ENCODE measurements at regions not wholly inside any gene's neighbourhood (a gene's known extent, or its start where the extent isn't known, plus 50 kb on each side); places are given as distances from the start of the nearest gene placed in this dataset.
"Not testable (repeated sequence)": the region's sequence is repeated elsewhere in the genome, so short reads cannot be mapped to it uniquely, and the experiment has no call there.

GRCh38 chr21:9772348-9772672, 749.1 kb upstream of the TPTE start:
- Histone ChIP-seq H3K23ac (ENCODE audit: low read length) (no peak overlapping the region), H3K4ac (ENCODE audit: low read depth, low read length) (no peak overlapping the region), H3K9ac (ENCODE audit: low read length) (no peak overlapping the region), H4K8ac (ENCODE audit: low read depth, low read length) (no peak overlapping the region), H3K36me3 (ENCODE audit: control insufficient read depth, insufficient read depth, low read length) (no peaks in the 10 kb centered on the region), H3K27ac (ENCODE audit: low read depth, low read length) (no peak overlapping the region), H3K4me1 (ENCODE audit: control insufficient read depth, low read depth, low read length) (no peaks in the 10 kb centered on the region), H2BK5ac (ENCODE audit: low read length) (no peak overlapping the region), H2BK15ac (replicated peaks; ENCODE audit: low read depth) (no peak overlapping the region), H3K4me3 (ENCODE audit: low read length) (no peak overlapping the region), H3K4me2 (ENCODE audit: low read length) (no peak overlapping the region), H4K5ac (ENCODE audit: low read length) (no peak overlapping the region), H2BK120ac (ENCODE audit: low read depth, low read length) (no peak overlapping the region), H3K79me2 (ENCODE audit: control insufficient read depth, insufficient read depth, low read length) (no peaks in the 10 kb centered on the region), H3K18ac (ENCODE audit: low read length) (no peak overlapping the region), H3K79me1 (ENCODE audit: low read length) (no peaks in the 10 kb centered on the region), H2AK5ac (ENCODE audit: low read length) (no peak overlapping the region), H3K56ac (ENCODE audit: low read length) (no peak overlapping the region), H3K27me3 (ENCODE audit: insufficient read depth, low read length, poor library complexity) (no peaks in the 10 kb centered on the region)
- no peak for DNase-seq
- no CpG with 5 or more reads among the region's 6 CpGs for WGBS (ENCODE audit: extremely low coverage, insufficient coverage, low lambda C conversion rate)

GRCh38 chr21:9772877-9773420, 748.4 kb upstream of the TPTE start:
- H2BK15ac ChIP-seq (replicated peaks; ENCODE audit: low read depth); DNase-seq; H3K79me2 ChIP-seq (ENCODE audit: control insufficient read depth, insufficient read depth, low read length); H2BK5ac ChIP-seq (ENCODE audit: low read length); H4K5ac ChIP-seq (ENCODE audit: low read length); H3K18ac ChIP-seq (ENCODE audit: low read length); H3K36me3 ChIP-seq (ENCODE audit: control insufficient read depth, insufficient read depth, low read length); H2BK120ac ChIP-seq (ENCODE audit: low read depth, low read length); H2AK5ac ChIP-seq (ENCODE audit: low read length); H3K4ac ChIP-seq (ENCODE audit: low read depth, low read length); H3K23ac ChIP-seq (ENCODE audit: low read length); H3K9ac ChIP-seq (ENCODE audit: low read length); H3K56ac ChIP-seq (ENCODE audit: low read length); H3K27ac ChIP-seq (ENCODE audit: low read depth, low read length); H4K8ac ChIP-seq (ENCODE audit: low read depth, low read length); H3K4me3 ChIP-seq (ENCODE audit: low read length); H3K79me1 ChIP-seq (ENCODE audit: low read length); H3K27me3 ChIP-seq (ENCODE audit: insufficient read depth, low read length, poor library complexity); H3K4me2 ChIP-seq (ENCODE audit: low read length); H3K4me1 ChIP-seq (ENCODE audit: control insufficient read depth, low read depth, low read length): not testable (repeated sequence)
- WGBS (ENCODE audit: extremely low coverage, insufficient coverage, low lambda C conversion rate): no CpG with 5 or more reads among the region's 8 CpGs

- Histone ChIP-seq H3K79me2 (ENCODE audit: control insufficient read depth, insufficient read depth, low read length) (no peaks in the 10 kb centered on the region), H2BK15ac (replicated peaks; ENCODE audit: low read depth) (no peak overlapping the region), H3K18ac (ENCODE audit: low read length) (no peak overlapping the region), H3K36me3 (ENCODE audit: control insufficient read depth, insufficient read depth, low read length) (no peaks in the 10 kb centered on the region), H3K4me3 (ENCODE audit: low read length) (peak overlapping the region; percentile 17), H3K4ac (ENCODE audit: low read depth, low read length) (no peak overlapping the region), H3K9ac (ENCODE audit: low read length) (no peak overlapping the region), H2AK5ac (ENCODE audit: low read length) (no peak overlapping the region), H2BK5ac (ENCODE audit: low read length) (no peak overlapping the region), H3K79me1 (ENCODE audit: low read length) (no peaks in the 10 kb centered on the region), H2BK120ac (ENCODE audit: low read depth, low read length) (no peak overlapping the region), H3K27me3 (ENCODE audit: insufficient read depth, low read length, poor library complexity) (no peaks in the 10 kb centered on the region), H3K23ac (ENCODE audit: low read length) (no peak overlapping the region), H4K5ac (ENCODE audit: low read length) (no peak overlapping the region), H3K27ac (ENCODE audit: low read depth, low read length) (no peak overlapping the region), H4K8ac (ENCODE audit: low read depth, low read length) (no peak overlapping the region), H3K4me1 (ENCODE audit: control insufficient read depth, low read depth, low read length) (no peaks in the 10 kb centered on the region), H3K56ac (ENCODE audit: low read length) (no peak overlapping the region), H3K4me2 (ENCODE audit: low read length) (no peak overlapping the region)
- no peak for DNase-seq
- WGBS (ENCODE audit: extremely low coverage, insufficient coverage, low lambda C conversion rate): no CpG with 5 or more reads among the region's 9 CpGs
These were observed 747.0 kb upstream of the TPTE start for GRCh38 chr21:9774347-9774746.

DNA sequence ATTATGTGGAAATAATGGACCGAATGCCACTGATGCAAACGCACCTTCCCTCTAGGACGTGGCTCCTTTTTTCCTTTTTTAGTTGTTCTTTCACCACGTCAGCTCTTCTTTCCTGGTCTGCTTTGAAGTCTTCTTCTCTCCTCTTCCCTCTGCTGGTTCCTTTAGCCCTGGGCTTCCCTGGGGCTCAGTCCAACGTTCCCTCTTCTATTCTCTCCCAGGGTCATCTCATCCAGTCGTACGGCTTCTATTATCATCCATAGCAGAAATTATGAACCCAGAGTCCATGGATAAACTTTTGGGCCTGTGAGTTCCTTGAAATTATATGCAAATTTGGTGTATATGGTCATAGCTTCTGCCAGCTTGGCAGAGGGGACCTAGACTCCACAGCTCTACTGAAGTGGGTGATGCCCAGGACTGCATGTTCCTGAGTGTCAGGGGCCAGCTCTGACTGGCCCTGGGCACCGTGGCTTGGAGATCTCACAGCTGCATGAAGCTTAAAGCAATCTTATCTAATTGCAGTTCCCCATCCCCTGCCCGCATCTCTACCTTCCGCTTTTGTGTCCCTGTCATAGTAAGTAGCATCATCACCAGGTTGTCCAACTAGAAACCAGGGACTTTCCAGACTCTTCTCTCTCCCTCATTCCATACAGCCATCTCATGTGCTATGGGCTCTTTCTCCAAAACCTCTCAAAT, 746.3 kb upstream of the TPTE start:
- not testable (repeated sequence) for H3K36me3 ChIP-seq (ENCODE audit: control insufficient read depth, insufficient read depth, low read length); H2BK15ac ChIP-seq (replicated peaks; ENCODE audit: low read depth); H3K4me3 ChIP-seq (ENCODE audit: low read length); H3K56ac ChIP-seq (ENCODE audit: low read length); H3K23ac ChIP-seq (ENCODE audit: low read length); H3K18ac ChIP-seq (ENCODE audit: low read length); DNase-seq; H2AK5ac ChIP-seq (ENCODE audit: low read length); H3K79me2 ChIP-seq (ENCODE audit: control insufficient read depth, insufficient read depth, low read length); H3K4ac ChIP-seq (ENCODE audit: low read depth, low read length); H4K8ac ChIP-seq (ENCODE audit: low read depth, low read length); H3K27me3 ChIP-seq (ENCODE audit: insufficient read depth, low read length, poor library complexity); H3K4me2 ChIP-seq (ENCODE audit: low read length); H4K5ac ChIP-seq (ENCODE audit: low read length); H3K27ac ChIP-seq (ENCODE audit: low read depth, low read length); H2BK120ac ChIP-seq (ENCODE audit: low read depth, low read length); H2BK5ac ChIP-seq (ENCODE audit: low read length); H3K9ac ChIP-seq (ENCODE audit: low read length); H3K4me1 ChIP-seq (ENCODE audit: control insufficient read depth, low read depth, low read length); H3K79me1 ChIP-seq (ENCODE audit: low read length)
- WGBS (ENCODE audit: extremely low coverage, insufficient coverage, low lambda C conversion rate): no CpG with 5 or more reads among the region's 10 CpGs

DNA sequence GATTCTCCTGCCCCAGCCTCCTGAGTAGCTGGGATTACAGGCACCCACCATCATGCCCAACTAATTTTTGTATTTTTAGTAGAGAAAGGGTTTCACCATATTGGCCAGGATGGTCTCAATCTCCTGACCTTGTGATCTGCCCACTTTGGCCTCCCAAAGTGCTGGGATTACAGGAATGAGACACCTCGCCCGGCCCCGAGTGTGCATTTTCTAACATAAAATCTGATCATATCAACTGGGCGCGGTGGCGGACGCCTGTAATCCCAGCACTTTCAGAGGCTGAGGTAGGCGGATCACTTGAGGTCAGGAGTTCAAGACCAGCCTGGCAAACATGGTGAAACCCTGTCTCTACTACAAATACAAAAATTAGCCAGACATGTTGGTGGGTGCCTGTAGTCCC, 745.5 kb upstream of the TPTE start:
- WGBS (ENCODE audit: extremely low coverage, insufficient coverage, low lambda C conversion rate): no CpG with 5 or more reads among the region's 8 CpGs
- not testable (repeated sequence) for H4K8ac ChIP-seq (ENCODE audit: low read depth, low read length); H3K79me1 ChIP-seq (ENCODE audit: low read length)

More for the DNA sequence above, 745.5 kb upstream of the TPTE start:
- not testable (repeated sequence) for H3K9ac ChIP-seq (ENCODE audit: low read length); DNase-seq; H3K56ac ChIP-seq (ENCODE audit: low read length); H2BK15ac ChIP-seq (replicated peaks; ENCODE audit: low read depth); H4K5ac ChIP-seq (ENCODE audit: low read length); H3K4me1 ChIP-seq (ENCODE audit: control insufficient read depth, low read depth, low read length); H3K27ac ChIP-seq (ENCODE audit: low read depth, low read length); H3K4me3 ChIP-seq (ENCODE audit: low read length); H2BK5ac ChIP-seq (ENCODE audit: low read length); H2AK5ac ChIP-seq (ENCODE audit: low read length); H3K23ac ChIP-seq (ENCODE audit: low read length); H2BK120ac ChIP-seq (ENCODE audit: low read depth, low read length); H3K79me2 ChIP-seq (ENCODE audit: control insufficient read depth, insufficient read depth, low read length); H3K4me2 ChIP-seq (ENCODE audit: low read length); H3K4ac ChIP-seq (ENCODE audit: low read depth, low read length); H3K18ac ChIP-seq (ENCODE audit: low read length); H3K27me3 ChIP-seq (ENCODE audit: insufficient read depth, low read length, poor library complexity); H3K36me3 ChIP-seq (ENCODE audit: control insufficient read depth, insufficient read depth, low read length)
